LHCN-M2 (cell line): ENCODE measurements at regions not wholly inside any gene's neighbourhood (a gene's known extent, or its start where the extent isn't known, plus 50 kb on each side); places are given as distances from the start of the nearest gene placed in this dataset.
"Not testable (repeated sequence)": the region's sequence is repeated elsewhere in the genome, so short reads cannot be mapped to it uniquely, and the experiment has no call there.

Experiments
- DNase-seq: peaks from one replicate; pipeline ENCODE4 v3.0.0-alpha.2; 2012; ENCODE audit warnings: low read depth

GRCh38 chr3:72093270-72093991, 308.5 kb upstream of the PROK2 start:
- DNase-seq = no peak

GRCh38 chr3:72092778-72093177, 307.8 kb upstream of the PROK2 start:
- DNase-seq = no peak

- DNase-seq = no peak
These were observed 303.6 kb upstream of the PROK2 start for GRCh38 chr3:72088486-72089025.

- no peak for DNase-seq
These were observed 302.5 kb upstream of the PROK2 start for GRCh38 chr3:72087420-72087819.

GRCh38 chr3:72086743-72087087, 301.8 kb upstream of the PROK2 start:
- DNase-seq = no peak

- no peak for DNase-seq
These were observed 301.2 kb upstream of the PROK2 start for GRCh38 chr3:72086042-72086742.

GRCh38 chr3:72085036-72085435, 300.1 kb upstream of the PROK2 start:
- no peak for DNase-seq

GRCh38 chr3:72082776-72083462, 298.0 kb upstream of the PROK2 start:
- DNase-seq = no peak

GRCh38 chr3:72082186-72082715, 297.3 kb upstream of the PROK2 start:
- DNase-seq = no peak

GRCh38 chr3:72081471-72082185, 296.7 kb upstream of the PROK2 start:
- DNase-seq = no peak

GRCh38 chr3:72080800-72081199, 295.9 kb upstream of the PROK2 start:
- no peak for DNase-seq

- no peak for DNase-seq
These were observed 295.1 kb upstream of the PROK2 start for GRCh38 chr3:72080095-72080494.

- no peak for DNase-seq
These were observed 294.5 kb upstream of the PROK2 start for GRCh38 chr3:72079369-72079872.

GRCh38 chr3:72078676-72079368, 293.9 kb upstream of the PROK2 start:
- no peak for DNase-seq

- no peak for DNase-seq
These were observed 292.7 kb upstream of the PROK2 start for GRCh38 chr3:72077473-72078259.

- DNase-seq = not testable (repeated sequence)
These were observed 290.9 kb upstream of the PROK2 start for GRCh38 chr3:72075848-72076247.

- DNase-seq = no peak
These were observed 286.7 kb upstream of the PROK2 start for GRCh38 chr3:72071624-72072023.

GRCh38 chr3:72070005-72070404, 285.1 kb upstream of the PROK2 start:
- DNase-seq = no peak

GRCh38 chr3:72069543-72069942, 284.6 kb upstream of the PROK2 start:
- no peak for DNase-seq

- no peak for DNase-seq
These were observed 283.7 kb upstream of the PROK2 start for GRCh38 chr3:72068621-72069020.
